Erythroblast (primary cell): ENCODE measurements at regions not wholly inside any gene's neighbourhood (a gene's known extent, or its start where the extent isn't known, plus 50 kb on each side); places are given as distances from the start of the nearest gene placed in this dataset.

ENCODE experiments used
- GATA1 ChIP-seq: IDR thresholded peaks from 2 replicates; pipeline ENCODE4 v1.6.1; 2011; ENCODE audit warnings: low read depth, mild to moderate bottlenecking, control low read depth, low read length, moderate library complexity
- POLR2A ChIP-seq: IDR thresholded peaks from 2 replicates; pipeline ENCODE4 v1.6.1; 2011; ENCODE audit warnings: mild to moderate bottlenecking, low read length

- TF ChIP-seq POLR2A (no peak), GATA1 (no peak)
These were observed 482.2 kb upstream of the KLF6 start for GRCh38 chr10:4267086-4267773.
